GM18858 (cell line): ENCODE measurements at regions not wholly inside any gene's neighbourhood (a gene's known extent, or its start where the extent isn't known, plus 50 kb on each side); places are given as distances from the start of the nearest gene placed in this dataset.

ENCODE experiments used
- ATAC-seq: cut with Tn5 transposase; IDR thresholded peaks from one replicate; pipeline ENCODE4 v1.9.1; 2021; ENCODE audit not compliant: unreplicated experiment

- ATAC-seq, result no peak
These were observed 99.2 kb upstream of the RTL1 start for GRCh38 chr14:101002738-101003137.

GRCh38 chr14:101004176-101004575 lies 100.7 kb upstream of the RTL1 start:
- no peak for ATAC-seq

DNA sequence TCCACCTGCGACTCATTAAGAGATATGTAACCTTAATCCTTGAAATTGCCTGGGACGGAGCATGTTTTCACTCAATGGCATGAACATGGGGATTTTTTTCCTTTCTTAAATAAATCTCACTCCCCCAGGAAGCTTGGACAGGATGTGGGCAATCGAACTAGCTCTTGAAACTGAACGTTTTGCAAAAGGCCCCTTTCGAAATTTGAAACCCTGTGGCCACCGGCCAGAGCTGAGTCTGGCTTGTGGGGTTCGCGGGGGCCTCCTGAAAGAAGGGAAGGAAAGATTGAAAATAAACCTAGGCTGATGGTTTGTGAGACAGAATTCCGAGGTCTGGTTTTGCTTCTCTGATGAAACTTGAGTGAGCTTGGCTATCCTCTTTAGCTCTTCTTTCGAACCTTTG lies 101.4 kb upstream of the RTL1 start:
- ATAC-seq, result no peak

GRCh38 chr14:101005447-101005846 lies 101.9 kb upstream of the RTL1 start:
- no peak for ATAC-seq

- ATAC-seq, result no peak
These were observed 102.5 kb upstream of the RTL1 start for GRCh38 chr14:101006008-101006407.

- ATAC-seq, result no peak
These were observed 103.6 kb upstream of the RTL1 start for GRCh38 chr14:101007004-101007614.

DNA sequence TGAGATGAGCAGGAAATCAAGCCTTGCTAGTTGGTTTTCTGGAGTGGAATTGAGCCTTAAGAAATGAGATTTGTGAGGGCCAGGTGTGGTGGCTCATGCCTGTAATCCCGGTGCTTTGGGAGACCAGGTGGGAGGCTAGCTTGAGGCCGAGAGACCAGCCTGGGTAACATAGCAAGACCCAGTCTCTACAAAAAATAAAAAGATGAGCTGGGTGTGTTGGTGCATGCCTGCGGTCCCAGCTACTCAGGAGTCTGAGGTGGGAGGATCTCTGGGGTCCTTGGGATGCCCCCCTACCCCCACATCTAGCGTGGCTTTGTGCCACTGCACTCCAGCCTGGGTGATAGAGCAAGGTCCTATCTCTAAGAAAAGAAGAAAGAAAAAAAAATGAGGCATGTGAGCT lies 104.2 kb upstream of the RTL1 start:
- ATAC-seq, result no peak

- ATAC-seq, result no peak
These were observed 104.7 kb upstream of the RTL1 start for GRCh38 chr14:101008196-101008595.

DNA sequence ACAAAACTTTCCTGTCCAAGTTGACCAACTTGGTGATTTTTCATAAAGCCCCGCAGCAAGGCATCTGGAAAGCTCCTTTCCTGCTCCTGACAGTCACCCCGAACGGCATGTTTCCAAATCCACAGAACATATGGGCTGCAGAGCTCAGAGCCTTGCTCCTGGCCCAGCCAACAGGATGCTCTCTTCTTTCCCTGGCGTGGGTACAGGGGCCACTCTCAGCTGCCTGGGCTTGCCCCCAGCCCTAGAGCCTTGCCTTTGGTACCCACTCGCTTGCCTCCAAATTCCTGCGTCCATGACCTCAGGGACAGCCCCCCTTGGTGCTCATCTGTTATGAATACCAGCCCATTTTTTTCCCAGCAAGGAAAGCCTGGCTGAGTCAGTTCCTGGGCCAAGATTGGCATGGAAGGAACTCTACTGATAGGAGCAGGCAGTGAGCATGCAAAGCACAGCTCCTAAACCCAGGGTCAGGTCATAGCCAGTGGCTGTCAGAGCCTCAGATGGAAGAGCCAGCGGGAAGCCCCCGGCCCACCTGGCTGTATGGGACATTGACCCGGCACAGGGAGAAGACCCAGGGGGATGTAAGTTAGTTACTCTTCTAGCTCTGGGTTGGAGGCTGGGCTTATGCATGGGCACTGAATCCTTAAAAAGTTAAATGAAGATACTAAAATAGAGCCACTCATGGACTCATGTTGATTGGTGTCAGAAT lies 105.3 kb upstream of the RTL1 start:
- ATAC-seq, result no peak

DNA sequence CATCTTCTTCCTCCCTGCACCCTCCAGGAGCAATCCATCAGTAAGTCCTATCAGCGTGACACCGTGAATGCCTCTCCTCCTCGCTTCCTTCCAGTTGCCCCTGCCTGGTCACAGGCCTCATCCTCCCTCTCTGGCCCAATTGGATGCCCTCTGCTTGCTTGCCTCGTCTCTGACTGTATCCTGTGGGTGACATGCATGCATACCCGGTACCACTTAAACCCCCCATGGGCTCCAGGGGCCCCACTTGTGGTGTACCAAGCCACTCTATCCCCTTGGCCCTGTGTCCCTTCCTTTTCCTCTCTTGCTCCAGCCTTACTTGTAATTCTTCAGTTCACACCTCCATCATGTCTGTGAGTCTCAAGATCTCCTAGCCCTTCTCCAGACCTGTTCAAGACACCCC lies 106.0 kb upstream of the RTL1 start:
- ATAC-seq, result no peak

DNA sequence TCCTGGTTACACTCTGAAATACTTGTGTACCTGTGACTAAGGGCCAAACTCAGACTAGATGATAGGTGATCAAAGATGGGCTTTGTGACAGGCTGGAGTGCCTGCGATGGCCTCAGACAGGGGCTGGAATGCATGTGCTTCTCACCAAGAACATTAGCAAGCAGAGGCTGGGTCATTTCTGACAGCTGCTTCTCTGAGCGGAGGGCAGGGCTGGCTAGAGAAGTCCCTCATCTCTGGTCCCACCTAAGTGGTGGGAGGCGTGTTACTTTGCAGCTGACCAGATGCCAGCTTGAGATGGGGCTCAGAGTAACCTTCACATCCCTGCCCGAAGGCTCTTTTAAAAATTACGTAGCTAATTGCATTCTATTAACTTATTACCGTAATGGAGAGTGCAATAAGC lies 106.8 kb upstream of the RTL1 start:
- ATAC-seq, result no peak

- no peak for ATAC-seq
These were observed 107.3 kb upstream of the RTL1 start for GRCh38 chr14:101010835-101011234.

DNA sequence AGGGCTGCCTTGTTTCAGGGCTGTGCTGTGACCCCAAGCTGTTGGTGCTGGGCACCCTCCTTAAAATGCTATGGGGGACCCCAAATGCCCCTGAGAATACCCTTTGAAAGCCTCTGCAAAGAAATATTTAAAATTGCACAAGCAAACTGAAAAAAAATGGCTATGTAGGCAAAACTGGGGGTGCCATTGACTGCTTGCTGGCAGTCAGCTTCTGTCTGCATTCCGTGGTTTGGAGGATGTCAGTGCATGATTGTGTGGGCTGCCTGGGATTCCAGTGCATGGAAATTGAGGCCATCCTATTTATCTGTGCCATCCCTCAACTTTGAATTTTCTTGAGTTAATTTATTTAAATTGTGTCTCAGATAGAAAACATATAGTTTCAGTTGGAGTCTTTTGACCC lies 113.7 kb upstream of the RTL1 start:
- no peak for ATAC-seq

- ATAC-seq, result no peak
These were observed 114.5 kb upstream of the RTL1 start for GRCh38 chr14:101017806-101018560.

GRCh38 chr14:101018561-101019290 lies 115.2 kb upstream of the RTL1 start:
- no peak for ATAC-seq

DNA sequence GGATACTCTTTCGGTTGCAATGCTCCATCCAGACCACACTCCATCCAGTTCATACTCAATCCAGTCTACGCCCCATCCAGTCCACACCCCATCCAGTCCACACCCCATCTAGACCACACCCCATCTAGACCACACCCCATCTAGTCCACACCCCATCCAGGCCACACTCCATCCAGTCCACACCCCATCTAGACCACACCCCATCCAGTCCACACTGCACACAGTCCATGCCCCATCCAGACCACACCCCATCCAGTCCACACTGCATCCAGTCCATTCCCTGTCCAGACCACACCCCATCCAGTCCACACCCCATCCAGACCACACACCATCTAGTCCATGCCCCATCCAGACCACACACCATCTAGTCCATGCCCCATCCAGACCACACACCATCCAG lies 116.0 kb upstream of the RTL1 start:
- no peak for ATAC-seq

DNA sequence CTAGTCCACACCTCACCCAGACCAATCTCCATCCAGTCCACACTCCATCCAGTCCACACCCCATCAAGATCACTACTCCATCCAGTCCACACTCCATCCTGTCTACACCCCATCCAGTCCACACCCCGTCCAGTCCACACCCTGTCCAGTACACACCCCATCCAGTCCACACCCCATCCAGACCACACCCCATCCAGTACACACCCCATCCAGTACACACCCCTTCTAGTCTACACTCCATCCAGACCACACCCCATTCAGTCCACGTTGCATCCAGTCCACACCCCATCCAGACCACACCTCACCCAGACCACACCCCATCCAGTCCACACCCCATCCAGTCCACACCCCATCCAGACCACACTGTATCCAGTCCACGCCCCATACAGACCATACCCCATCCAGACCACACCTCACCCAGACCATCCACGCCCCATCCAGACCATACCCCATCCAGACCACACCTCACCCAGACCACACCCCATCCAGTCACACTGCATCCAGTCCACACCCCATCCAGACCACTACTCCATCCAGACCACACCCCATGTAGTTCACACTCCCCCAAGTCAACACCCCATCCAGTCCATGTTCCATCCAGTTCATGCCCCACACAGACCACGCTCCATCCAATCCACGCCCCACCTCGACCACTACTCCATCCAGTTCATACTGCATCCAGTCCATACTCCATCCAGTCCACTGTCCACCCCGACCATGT lies 116.6 kb upstream of the RTL1 start:
- ATAC-seq, result no peak

- ATAC-seq, result no peak
These were observed 117.4 kb upstream of the RTL1 start for GRCh38 chr14:101020834-101021370.

GRCh38 chr14:101022121-101022520 lies 118.6 kb upstream of the RTL1 start:
- no peak for ATAC-seq

DNA sequence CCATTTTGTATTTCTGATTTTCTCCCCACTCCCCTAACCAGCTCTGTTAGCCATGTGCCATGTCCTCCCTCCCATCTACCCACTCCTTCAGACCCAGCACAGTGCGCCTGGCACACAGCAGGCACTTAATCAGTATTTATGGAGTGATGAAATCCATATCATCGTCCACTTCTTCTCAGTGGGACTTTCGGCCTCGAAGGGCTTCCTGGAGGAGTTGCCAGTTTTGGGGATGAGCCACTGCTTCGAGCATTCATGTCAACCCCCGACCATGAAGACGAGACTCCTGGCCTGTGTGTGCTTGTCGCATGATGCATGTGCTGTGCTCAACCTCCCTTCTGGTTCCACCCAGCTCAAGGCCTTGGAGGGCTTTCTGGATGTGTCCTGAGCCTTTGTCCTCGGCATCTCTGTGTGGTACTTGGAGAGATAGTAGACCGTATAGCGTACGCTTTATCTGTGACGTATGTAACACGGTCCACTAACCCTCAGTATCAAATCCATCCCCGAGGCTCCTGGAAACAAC lies 119.5 kb upstream of the RTL1 start:
- no peak for ATAC-seq
